Glutamatergic neuron (in vitro differentiated cells): ENCODE measurements at regions not wholly inside any gene's neighbourhood (a gene's known extent, or its start where the extent isn't known, plus 50 kb on each side); places are given as distances from the start of the nearest gene placed in this dataset.
"Not testable (repeated sequence)": the region's sequence is repeated elsewhere in the genome, so short reads cannot be mapped to it uniquely, and the experiment has no call there.

ENCODE experiments used
- DNase-seq: peaks from one replicate; pipeline ENCODE4 v3.0.0; 2022
- H3K27ac Mint-ChIP-seq: one replicate; pipeline ENCODE4 v1.8.0; 2020; ENCODE audit warnings: mild to moderate bottlenecking, mixed read lengths, inconsistent platforms; ENCODE audit not compliant: unreplicated experiment
- H3K27me3 Mint-ChIP-seq: one replicate; pipeline ENCODE4 v1.8.0; 2020; ENCODE audit warnings: mild to moderate bottlenecking, moderate library complexity, mixed read lengths, inconsistent platforms; ENCODE audit not compliant: unreplicated experiment
- H3K36me3 Mint-ChIP-seq: one replicate; pipeline ENCODE4 v1.8.0; 2020; ENCODE audit warnings: mild to moderate bottlenecking, mixed read lengths, inconsistent platforms; ENCODE audit not compliant: unreplicated experiment
- H3K4me1 Mint-ChIP-seq: one replicate; pipeline ENCODE4 v1.8.0; 2020; ENCODE audit warnings: mild to moderate bottlenecking, low read depth, mixed read lengths, inconsistent platforms; ENCODE audit not compliant: unreplicated experiment
- H3K4me3 Mint-ChIP-seq: one replicate; pipeline ENCODE4 v1.8.0; 2020; ENCODE audit warnings: mild to moderate bottlenecking, mixed read lengths, inconsistent platforms; ENCODE audit not compliant: unreplicated experiment
- H3K9me3 Mint-ChIP-seq: one replicate; pipeline ENCODE4 v1.8.0; 2020; ENCODE audit warnings: mild to moderate bottlenecking, moderate library complexity, mixed read lengths, inconsistent platforms; ENCODE audit not compliant: unreplicated experiment
- TF ChIP-seq, protein P1 (sequence below): fragments of 200-600 bp; sonication (generic); IDR thresholded peaks from one replicate; pipeline ENCODE4 v1.5.0; 2021; ENCODE audit not compliant: partially characterized antibody, unreplicated experiment

DNA sequence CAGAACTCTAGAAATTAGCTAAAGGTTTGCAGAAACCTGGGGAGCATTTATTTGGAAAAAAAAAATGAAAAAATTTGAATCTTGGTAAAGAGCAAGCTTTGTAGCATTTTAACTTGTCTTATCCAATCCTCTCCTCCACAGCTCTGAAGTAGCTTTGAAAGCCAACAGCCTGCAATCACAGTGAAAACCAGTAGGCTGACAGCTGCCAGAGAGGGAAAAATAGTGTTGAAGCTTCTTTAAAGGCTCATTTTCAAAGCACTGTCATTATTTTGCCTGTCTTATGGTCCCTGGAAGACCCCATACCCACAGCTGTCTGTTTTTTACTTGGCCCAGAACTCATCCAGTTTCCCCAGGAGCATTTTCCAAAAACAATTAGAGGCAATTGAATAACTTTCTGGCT, 230.8 kb upstream of the EDNRA start:
- H3K4me1 Mint-ChIP-seq: no peaks in the 10 kb centered on the region

DNA sequence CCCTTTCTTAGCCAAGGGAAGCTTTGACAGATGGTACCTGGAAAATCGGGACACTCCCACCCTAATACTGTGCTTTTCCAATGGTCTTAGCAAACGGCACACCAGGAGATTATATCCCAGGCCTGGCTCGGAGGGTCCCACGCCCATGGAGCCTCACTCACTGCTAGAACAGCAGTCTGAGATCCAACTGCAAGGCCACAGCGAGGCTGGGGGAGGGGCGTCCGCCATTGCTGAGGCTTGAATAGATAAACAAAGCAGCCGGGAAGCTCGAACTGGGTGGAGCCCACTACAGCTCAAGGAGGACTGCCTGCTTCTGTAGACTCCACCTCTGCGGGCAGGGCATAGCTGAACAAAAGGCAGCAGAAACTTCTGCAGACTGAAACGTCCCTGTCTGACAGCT, 225.6 kb upstream of the EDNRA start:
- not testable (repeated sequence) for DNase-seq, H3K27me3 Mint-ChIP-seq, H3K27ac Mint-ChIP-seq, H3K4me3 Mint-ChIP-seq, H3K4me1 Mint-ChIP-seq, H3K36me3 Mint-ChIP-seq, H3K9me3 Mint-ChIP-seq

More for the DNA sequence above, 230.8 kb upstream of the EDNRA start:
- H3K36me3 Mint-ChIP-seq: no peaks in the 10 kb centered on the region
- TF ChIP-seq, protein P1, sequence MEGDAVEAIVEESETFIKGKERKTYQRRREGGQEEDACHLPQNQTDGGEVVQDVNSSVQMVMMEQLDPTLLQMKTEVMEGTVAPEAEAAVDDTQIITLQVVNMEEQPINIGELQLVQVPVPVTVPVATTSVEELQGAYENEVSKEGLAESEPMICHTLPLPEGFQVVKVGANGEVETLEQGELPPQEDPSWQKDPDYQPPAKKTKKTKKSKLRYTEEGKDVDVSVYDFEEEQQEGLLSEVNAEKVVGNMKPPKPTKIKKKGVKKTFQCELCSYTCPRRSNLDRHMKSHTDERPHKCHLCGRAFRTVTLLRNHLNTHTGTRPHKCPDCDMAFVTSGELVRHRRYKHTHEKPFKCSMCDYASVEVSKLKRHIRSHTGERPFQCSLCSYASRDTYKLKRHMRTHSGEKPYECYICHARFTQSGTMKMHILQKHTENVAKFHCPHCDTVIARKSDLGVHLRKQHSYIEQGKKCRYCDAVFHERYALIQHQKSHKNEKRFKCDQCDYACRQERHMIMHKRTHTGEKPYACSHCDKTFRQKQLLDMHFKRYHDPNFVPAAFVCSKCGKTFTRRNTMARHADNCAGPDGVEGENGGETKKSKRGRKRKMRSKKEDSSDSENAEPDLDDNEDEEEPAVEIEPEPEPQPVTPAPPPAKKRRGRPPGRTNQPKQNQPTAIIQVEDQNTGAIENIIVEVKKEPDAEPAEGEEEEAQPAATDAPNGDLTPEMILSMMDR: no peak
- H3K4me3 Mint-ChIP-seq: no peak overlapping the region
- no peak for DNase-seq
- no peak overlapping the region for H3K27ac Mint-ChIP-seq
- H3K9me3 Mint-ChIP-seq: peaks cover 1% of the 10 kb centered on the region
- no peaks in the 10 kb centered on the region for H3K27me3 Mint-ChIP-seq

DNA sequence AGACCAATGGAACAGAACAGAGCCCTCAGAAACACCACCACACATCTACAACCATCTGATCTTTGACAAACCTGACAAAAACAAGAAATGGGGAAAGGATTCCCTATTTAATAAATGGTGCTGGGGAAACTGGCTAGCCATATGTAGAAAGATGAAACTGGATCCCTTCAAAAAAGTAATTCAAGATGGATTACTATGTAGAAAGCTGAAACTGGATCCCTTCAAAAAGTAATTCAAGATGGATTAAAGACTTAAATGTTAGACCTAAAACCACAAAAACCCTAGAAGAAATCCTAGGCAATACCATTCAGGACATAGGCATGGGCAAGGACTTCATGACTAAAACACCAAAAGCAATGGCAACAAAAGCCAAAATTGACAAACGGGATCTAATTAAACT, 221.6 kb upstream of the EDNRA start:
- H3K4me1 Mint-ChIP-seq, H3K27me3 Mint-ChIP-seq, H3K27ac Mint-ChIP-seq, H3K4me3 Mint-ChIP-seq, DNase-seq, H3K36me3 Mint-ChIP-seq, H3K9me3 Mint-ChIP-seq: not testable (repeated sequence)

DNA sequence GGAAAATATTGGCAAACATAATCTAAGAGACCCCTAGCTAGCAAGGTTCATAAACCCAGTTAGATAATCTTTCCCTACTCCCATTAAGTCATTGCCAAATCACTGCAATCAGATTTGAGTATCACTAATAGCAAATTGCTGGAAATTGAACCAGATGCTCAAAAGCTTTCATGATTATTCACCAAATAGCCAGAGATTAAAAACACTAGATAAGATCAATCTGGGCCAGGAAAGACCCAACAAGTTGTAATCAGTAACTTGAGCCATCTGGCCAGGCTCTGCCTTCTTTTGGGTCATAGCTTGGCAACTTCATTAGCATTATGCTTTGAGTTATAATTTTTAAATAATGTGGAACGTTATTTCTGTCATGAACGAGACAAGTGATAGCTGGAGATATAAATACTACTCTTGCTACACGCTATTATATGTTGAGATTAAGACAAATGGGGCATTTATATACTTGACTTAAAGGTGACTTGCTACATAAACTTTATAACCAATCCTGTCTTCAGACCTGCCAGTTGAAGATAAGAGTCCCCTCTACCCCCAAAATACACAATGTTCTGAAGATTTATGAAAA, 196.6 kb upstream of the EDNRA start:
- no peak overlapping the region for H3K27ac Mint-ChIP-seq
- H3K9me3 Mint-ChIP-seq: peaks cover 2% of the 10 kb centered on the region
- H3K27me3 Mint-ChIP-seq: no peaks in the 10 kb centered on the region
- H3K36me3 Mint-ChIP-seq: no peaks in the 10 kb centered on the region
- TF ChIP-seq, protein P1: no peak
- no peak overlapping the region for H3K4me3 Mint-ChIP-seq
- H3K4me1 Mint-ChIP-seq: peaks cover 2% of the 10 kb centered on the region
- DNase-seq: no peak

DNA sequence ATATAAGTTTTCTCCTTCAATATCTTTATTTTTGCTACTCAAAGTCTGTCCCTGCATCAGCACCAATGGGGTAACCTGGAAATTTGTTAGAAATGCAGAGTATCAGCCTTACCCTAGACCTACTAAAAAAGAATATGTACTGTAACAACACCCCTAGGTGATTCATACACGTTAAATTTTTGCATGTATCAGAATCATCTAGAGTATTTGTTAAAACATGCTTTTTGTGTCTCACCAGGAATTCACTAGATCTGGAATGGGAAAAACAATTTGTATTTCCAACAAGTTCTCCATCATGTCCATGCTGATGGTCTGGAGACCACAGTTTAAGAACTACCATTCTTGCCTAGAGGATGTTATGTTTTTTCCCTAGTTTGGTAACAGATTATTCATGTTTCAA, 196.0 kb upstream of the EDNRA start:
- H3K4me3 Mint-ChIP-seq: no peak overlapping the region
- no peak for DNase-seq
- no peaks in the 10 kb centered on the region for H3K36me3 Mint-ChIP-seq

DNA sequence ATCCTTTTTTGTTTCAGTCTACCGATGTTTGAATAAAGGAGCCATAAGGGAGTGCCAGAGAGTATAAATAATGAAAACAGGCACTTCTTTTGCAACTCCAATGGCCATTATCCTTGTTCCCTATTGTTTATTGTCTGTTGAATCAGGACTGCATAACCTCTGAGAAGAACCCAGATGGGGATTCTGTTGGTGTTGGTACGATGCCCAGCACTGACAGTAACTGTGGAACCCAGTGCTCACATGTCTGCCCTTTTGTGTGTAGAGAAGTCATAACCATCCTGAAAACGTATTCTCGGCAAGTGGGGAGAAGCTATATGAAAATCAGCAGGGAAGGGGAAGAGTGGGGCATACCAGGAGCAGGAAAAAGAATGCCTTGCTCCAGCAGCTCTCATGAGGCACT, 195.1 kb upstream of the EDNRA start:
- TF ChIP-seq, protein P1: no peak
- Mint-ChIP-seq H3K4me3 (no peak overlapping the region), H3K27ac (no peak overlapping the region), H3K27me3 (no peaks in the 10 kb centered on the region), H3K36me3 (no peaks in the 10 kb centered on the region), H3K4me1 (peaks cover 2% of the 10 kb centered on the region), H3K9me3 (no peaks in the 10 kb centered on the region)
- DNase-seq: no peak

More for the DNA sequence above, 196.0 kb upstream of the EDNRA start:
- no peaks in the 10 kb centered on the region for H3K27me3 Mint-ChIP-seq
- H3K9me3 Mint-ChIP-seq: peaks cover 2% of the 10 kb centered on the region
- no peak overlapping the region for H3K27ac Mint-ChIP-seq
- TF ChIP-seq, protein P1: no peak
- H3K4me1 Mint-ChIP-seq: peaks cover 2% of the 10 kb centered on the region
